ENCODE measurements at regions not wholly inside any gene's neighbourhood (a gene's known extent, or its start where the extent isn't known, plus 50 kb on each side); places are given as distances from the start of the nearest gene placed in this dataset.
"Not testable (repeated sequence)": the region's sequence is repeated elsewhere in the genome, so short reads cannot be mapped to it uniquely, and the experiment has no call there.

GRCh38 chr9:21533597-21533996 lies 51.5 kb upstream of the IFNE start:
- DNase-seq: no peak

DNA sequence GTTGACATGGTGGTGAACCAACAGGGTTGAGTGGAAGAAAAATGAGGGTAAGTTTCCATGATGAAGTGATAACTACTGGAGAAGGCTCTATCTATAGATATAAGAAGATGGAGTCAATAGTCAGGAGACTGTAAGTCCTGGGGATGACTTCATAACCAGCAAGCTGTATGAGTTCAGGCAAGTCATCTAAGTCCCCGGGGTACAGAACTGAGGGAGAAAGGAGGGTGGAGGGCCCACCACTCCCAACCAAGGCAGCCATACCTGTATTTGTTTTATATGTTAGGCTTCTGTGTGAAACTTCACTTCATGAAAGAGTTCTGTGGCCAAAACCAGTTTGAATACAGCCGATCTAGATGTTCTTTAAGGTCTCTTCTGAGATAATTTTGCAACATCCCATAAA lies 53.3 kb upstream of the IFNE start:
- no peak for DNase-seq

GRCh38 chr9:21542787-21543186 lies 60.7 kb upstream of the IFNE start:
- no peak for DNase-seq

GRCh38 chr9:21543187-21543586 lies 61.1 kb upstream of the IFNE start:
- DNase-seq: no peak

GRCh38 chr9:21543816-21544215 lies 61.7 kb upstream of the IFNE start:
- not testable (repeated sequence) for DNase-seq

GRCh38 chr9:21546949-21547348 lies 64.8 kb upstream of the IFNE start:
- DNase-seq: no peak

DNA sequence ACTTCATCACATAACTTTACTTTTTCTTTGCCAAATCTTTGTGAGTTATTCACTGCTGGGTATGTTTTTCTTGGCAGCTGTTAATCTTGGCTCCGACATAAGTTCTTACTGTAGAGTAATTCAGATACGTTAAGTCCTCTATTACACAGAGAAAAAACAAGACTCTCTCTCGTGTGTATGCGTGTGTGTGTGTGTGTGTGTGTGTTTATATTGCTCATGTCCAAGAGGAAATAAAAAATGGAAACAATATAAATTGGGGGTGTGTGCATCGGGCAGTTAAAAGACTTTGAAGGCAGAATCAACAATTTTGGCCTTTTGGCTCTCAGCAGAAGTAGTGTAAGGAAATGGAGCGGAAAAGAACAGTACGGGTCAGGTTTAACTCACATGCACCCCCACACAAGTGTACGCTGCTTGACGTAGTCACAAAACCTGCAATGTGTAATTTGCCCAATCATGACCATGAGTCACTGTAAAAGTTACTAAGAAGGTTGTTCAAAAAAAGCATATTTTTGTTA lies 67.2 kb upstream of the IFNE start:
- peak; percentile 66 to 71 for DNase-seq

- DNase-seq: no peak
Observed at GRCh38 chr9:21549890-21550289, 67.8 kb upstream of the IFNE start.

DNA sequence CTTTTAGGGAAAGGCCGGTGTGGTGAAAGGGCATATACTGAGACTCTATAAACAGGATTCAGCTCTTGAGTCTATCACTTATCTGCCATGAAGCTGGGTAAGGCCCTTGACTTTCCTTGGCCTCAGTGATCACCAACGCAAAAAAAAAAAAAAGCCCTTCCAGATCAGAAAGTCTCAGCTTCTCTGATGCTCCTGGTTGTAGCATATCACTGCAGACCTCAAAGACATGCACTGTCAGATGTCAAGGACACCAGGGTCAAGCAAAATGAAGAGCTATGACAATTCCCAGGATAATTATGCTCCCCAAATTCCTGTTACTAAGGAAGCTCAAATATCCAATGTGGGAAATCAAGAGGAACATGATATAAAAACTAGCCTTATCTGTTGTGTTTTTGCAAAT lies 68.3 kb upstream of the IFNE start:
- DNase-seq: no peak

GRCh38 chr9:21551401-21551800 lies 69.3 kb upstream of the IFNE start:
- no peak for DNase-seq

GRCh38 chr9:21552244-21553170 lies 70.4 kb upstream of the IFNE start:
- DNase-seq: no peak

DNA sequence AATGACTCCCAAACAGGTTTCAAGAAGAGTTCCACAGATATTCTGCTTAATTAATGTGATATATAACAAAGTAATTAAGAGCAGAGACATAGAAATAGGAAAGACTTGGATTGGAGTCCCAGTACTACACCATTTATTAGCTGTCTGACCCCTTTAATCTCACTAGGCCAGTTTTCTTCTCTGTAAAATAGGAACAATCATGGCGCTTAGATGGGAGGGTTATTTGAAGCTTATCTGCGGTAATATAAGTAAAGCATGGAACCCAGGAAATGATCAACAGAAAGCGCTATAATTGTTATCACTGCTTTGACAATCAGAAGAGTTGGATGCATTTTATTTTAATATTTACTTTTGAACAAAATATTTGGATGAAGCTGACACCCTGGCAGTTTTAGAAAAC lies 71.3 kb upstream of the IFNE start:
- no peak for DNase-seq

DNA sequence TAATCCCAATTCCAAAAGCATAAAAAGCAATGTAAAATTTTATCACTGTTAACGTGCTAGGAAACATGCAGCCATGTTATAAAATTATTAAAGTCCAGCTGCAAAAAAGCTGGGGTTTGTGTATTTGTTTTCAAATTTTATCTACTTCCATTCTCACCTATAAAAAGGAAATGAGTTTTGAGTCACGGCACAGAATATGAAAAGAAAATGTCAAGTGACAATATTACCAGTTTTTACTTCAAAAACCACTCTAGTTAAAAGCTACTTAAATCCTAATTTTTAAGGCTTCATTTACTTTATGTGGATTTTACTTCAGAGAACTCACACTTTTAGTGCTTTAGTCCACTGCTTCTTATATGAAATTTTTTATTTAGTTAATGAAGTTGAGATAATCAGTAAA lies 72.7 kb upstream of the IFNE start:
- DNase-seq: no peak

DNA sequence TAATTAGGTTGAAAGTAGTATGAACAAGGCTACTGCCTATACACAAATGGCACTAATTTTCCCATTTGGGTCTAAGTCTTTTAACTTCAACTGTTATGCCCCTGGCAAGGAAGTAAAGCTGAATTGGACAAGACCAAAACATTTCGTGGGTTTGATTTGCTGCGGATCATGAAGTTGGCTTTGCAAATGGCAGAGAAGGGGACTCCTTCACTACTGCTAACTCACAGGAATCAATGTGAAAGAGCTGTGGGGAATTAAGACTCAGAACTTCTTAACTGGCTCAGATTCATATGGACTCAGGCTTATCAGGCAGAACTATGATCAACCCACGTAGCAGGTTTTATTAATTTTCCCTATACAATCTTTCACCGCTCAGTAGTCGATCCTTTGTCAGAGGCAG lies 73.8 kb upstream of the IFNE start:
- no peak for DNase-seq

GRCh38 chr9:21556581-21557427 lies 74.7 kb upstream of the IFNE start:
- no peak for DNase-seq

DNA sequence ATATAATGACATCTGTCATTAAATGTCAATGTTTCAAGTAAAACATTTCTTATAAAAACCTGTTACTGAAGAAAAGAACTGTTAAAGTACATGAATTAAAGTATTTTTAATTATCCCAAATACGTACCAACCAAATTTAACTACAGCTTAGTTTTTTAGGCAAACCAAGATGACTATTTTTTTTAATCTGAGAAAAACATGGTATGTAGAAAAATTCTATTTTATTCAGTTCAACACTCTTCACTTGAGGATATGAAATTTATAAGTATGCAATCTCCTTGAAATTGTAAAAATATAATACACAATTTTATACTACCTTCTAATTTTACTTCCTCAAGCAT lies 75.3 kb upstream of the IFNE start:
- no peak for DNase-seq

DNA sequence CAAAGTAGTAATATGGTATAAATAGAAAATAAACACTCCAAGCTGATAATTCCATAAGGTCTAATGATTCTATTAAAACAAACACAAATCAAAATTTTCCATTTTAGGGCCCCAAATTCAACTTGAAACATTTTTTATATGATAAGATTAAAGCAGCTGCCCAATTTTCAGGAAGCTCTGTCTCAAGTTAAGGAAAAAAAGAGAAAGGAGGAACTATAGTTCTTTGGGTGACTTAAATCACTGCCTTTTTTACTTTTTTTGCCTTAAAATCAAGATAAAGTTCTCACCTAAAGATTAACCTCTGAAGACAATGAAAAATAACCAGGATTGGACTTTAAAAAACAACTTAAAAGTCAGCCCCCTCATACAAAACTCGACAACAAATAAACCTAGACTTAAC lies 76.0 kb upstream of the IFNE start:
- no peak for DNase-seq

- no peak for DNase-seq
Observed at GRCh38 chr9:21558615-21559401, 76.7 kb upstream of the IFNE start.

DNA sequence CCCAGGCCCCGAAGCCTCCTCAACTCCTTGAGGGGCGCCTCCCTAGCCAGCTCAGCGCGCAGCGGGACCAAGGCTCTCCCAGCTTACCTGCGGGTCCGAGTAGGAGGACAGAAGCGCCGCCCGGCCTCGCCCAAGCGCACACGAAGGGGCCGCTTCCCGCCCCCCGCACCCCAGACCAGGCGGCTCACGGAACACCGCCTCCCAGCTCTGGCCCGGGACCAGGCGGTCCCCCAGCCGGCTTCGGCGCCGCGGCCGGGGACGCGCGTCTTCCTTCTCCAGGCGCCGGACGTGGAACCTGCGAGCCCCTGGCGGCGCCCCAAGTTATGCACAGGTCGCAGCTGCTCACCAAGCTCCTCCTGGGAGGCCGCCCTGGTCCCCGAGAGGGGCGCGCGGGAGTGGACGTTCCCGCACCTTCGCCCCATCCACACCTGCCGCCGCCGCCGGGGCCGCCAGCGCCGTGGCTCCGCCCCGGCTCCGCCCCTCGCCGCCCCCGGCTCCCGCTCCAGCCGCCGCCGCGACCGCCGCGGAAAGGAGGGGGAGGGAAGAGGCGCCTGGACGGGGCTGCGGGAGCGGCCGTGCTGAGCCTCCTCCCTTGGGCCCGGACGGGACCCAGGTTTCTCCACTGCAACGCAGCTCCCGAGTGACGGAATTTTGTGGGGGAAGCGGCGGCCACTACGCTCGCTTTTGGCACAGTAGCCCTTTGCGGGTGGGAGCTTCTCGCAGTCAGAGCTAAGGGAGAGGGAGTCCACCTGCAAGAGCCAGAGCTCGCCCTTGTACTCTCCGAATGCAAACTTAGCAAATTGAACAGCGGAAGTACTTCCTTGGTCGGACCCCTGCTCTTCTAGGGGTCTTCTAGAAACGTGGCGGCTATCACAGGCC lies 77.5 kb upstream of the IFNE start:
- DNase-seq: no peak

DNA sequence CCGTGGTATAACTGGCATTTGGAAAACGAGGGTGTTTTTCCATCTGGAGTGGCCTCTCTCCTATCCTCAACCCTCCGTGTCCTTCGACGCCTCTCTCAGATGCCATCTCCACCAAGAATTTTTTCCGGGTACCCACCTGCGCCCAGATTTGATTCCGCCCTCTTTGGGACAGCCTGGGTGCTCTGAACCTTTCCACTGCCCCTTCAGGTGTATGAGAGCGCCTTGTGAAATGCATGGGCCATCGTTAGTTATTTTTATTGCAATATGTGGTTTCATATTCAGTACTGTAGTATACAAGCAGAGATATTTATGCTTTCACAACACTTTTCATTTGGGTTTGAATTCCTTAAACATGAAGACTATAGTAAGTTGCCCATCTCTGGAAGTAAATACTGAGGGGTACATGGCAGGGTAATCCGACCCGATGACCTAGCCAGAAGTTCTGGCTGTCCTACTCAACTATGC lies 78.2 kb upstream of the IFNE start:
- no peak for DNase-seq

DNA sequence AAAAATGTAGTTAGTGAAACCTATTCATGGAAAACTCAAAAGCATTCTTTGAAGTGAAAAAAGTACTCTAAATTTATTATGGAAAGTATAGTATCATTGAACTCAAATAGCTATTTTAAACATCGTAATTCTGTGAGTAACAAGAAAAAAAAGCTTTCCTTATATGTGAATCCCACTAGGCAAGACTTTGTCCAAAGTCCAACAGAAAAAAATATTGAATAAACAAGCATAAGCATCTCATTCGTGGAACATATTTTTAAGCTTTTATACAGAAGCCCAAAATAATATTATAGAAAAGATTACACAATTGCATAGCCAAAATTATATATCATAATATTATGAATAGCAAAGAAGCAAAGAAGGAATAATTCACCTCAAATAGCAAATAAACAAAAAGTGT lies 79.4 kb upstream of the IFNE start:
- no peak for DNase-seq

Measured in right lung (tissue), 2 donors.